ENCODE measurements at regions not wholly inside any gene's neighbourhood (a gene's known extent, or its start where the extent isn't known, plus 50 kb on each side); places are given as distances from the start of the nearest gene placed in this dataset.

- H3K4ac ChIP-seq (ENCODE audit: low read depth, low read length) = no peak overlapping the region
- no peaks in the 10 kb centered on the region for H3K9me3 Mint-ChIP-seq
- no peak for TF ChIP-seq CTCF (conservative IDR thresholded peaks at IDR 0.05)
Measured at GRCh38 chr2:6721395-6721794, 144.3 kb downstream of the CMPK2 start.

More at GRCh38 chr2:6721395-6721794, 144.3 kb downstream of the CMPK2 start:
- no peaks in the 10 kb centered on the region for H3K27me3 ChIP-seq (ENCODE audit: insufficient read depth, low read length)
- no peak for DNase-seq
- H4K20me1 ChIP-seq (ENCODE audit: control insufficient read depth, insufficient read depth, insufficient read length) = no peaks in the 10 kb centered on the region
- H3K79me2 ChIP-seq (ENCODE audit: insufficient read depth, low read length) = no peaks in the 10 kb centered on the region
- H3K4me1 ChIP-seq (ENCODE audit: insufficient read depth, low read length) = no peaks in the 10 kb centered on the region
- Mint-ChIP-seq H3K27me3 (ENCODE audit: low read depth) (no peaks in the 10 kb centered on the region), H3K4me3 (no peak overlapping the region), H3K27ac (no peak overlapping the region), H3K36me3 (ENCODE audit: insufficient read depth in 1 of 3, low read depth in 3 of 3) (no peaks in the 10 kb centered on the region), H3K4me1 (peaks cover 7 to 14% of the 10 kb centered on the region in 2 experiments; a peak in 3 of 4 replicates)
- H3K14ac ChIP-seq (ENCODE audit: insufficient read depth, low read length) = no peak overlapping the region
- WGBS (ENCODE audit: extremely low coverage, insufficient read length, low lambda C conversion rate) = no CpG with 5 or more reads among the region's 2 CpGs
- no peak overlapping the region for H2AFZ ChIP-seq (ENCODE audit: low read length)
- no peak overlapping the region for H2BK5ac ChIP-seq (ENCODE audit: insufficient read length, low read length)
- H4K91ac ChIP-seq (ENCODE audit: insufficient read length, low read depth, low read length) = no peak overlapping the region
- H3K23ac ChIP-seq (ENCODE audit: insufficient read length, low read depth, low read length) = no peak overlapping the region
- no peak overlapping the region for H4K5ac ChIP-seq (ENCODE audit: insufficient read length, low read depth, low read length)
- no peak overlapping the region for H3K27ac ChIP-seq (ENCODE audit: insufficient read length, low read depth, low read length)
- no peak overlapping the region for H2BK12ac ChIP-seq (ENCODE audit: insufficient read length, low read depth, low read length)
- H3K56ac ChIP-seq (ENCODE audit: insufficient read length, low read depth, low read length) = no peak overlapping the region
- H4K8ac ChIP-seq (replicated peaks; ENCODE audit: insufficient read length, low read depth, low read length) = no peak overlapping the region
- no peak overlapping the region for H2BK20ac ChIP-seq (ENCODE audit: low read depth, low read length, poor library complexity, severe bottlenecking)
- H3K4me2 ChIP-seq (ENCODE audit: insufficient read depth, insufficient read length, low read length) = no peak overlapping the region
- no peak overlapping the region for H3T11ph ChIP-seq (ENCODE audit: low read length)
- no peaks in the 10 kb centered on the region for H3K79me1 ChIP-seq (ENCODE audit: insufficient read depth, low read depth, low read length, poor library complexity, severe bottlenecking)
- H2AK5ac ChIP-seq (ENCODE audit: insufficient read length, low read length) = no peak overlapping the region
- no peak overlapping the region for H3K9ac ChIP-seq (ENCODE audit: extremely low read depth, insufficient read length, low read length)
- H2BK120ac ChIP-seq (ENCODE audit: low read depth, low read length, poor library complexity, severe bottlenecking) = no peak overlapping the region
- no peak overlapping the region for H2BK15ac ChIP-seq (ENCODE audit: low read depth, low read length)
- no peak overlapping the region for H3K18ac ChIP-seq (ENCODE audit: insufficient read length, low read depth, low read length)
- H3K23me2 ChIP-seq (ENCODE audit: insufficient read length, low read depth, low read length, poor library complexity, severe bottlenecking) = no peaks in the 10 kb centered on the region
- no peaks in the 10 kb centered on the region for H3K9me3 ChIP-seq (ENCODE audit: control insufficient read depth, low read depth, low read length)

Measured in H9 (cell line).